DMS114 treated with DMSO at 0.1 percent for 48 hours (cell line): ENCODE measurements at regions not wholly inside any gene's neighbourhood (a gene's known extent, or its start where the extent isn't known, plus 50 kb on each side); places are given as distances from the start of the nearest gene placed in this dataset.
"Not testable (repeated sequence)": the region's sequence is repeated elsewhere in the genome, so short reads cannot be mapped to it uniquely, and the experiment has no call there.

Experiments used
- DNase-seq: peaks from one replicate; lab custom pipeline; 2025; ENCODE audit not compliant: unreplicated experiment; lab: John Stamatoyannopoulos, UW

DNA sequence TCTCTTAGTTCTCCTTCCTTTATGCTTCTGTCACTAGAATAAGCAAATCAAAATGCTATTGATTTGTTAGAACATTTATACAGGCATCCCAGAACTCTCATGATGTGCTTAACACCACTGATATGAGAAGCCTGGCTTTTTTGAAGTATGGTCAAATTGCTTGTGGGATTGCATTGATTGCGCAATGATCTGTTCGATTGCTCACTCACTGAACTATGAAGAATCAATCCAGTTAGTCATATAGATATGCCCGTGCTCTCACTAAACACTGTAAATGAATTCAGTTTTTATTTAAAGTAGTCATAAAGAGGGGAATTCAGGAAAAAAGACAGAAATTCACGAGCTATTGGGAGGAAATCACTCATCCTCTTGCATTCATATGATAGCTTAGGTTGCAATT is 1237.8 kb downstream of the SUCLG1 start:
- DNase-seq: no peak

DNA sequence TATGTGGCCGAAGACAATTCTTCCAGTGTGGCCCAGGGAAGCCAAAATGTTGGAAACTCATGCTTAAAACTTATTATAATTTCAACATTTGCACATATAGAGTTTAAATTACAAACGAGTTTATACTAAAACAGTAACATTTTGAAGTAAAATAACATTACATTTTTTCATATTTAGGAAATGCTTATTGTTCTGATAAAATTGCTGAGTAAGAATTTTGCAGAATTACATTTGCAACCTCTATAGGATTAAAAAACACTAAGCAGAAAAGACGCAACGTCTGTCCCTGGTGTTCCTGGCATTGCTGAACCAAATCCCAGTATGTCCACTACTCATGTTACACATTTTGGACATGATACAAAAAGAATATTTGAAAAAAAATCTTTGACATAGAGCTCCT is 1241.2 kb downstream of the SUCLG1 start:
- no peak for DNase-seq

DNA sequence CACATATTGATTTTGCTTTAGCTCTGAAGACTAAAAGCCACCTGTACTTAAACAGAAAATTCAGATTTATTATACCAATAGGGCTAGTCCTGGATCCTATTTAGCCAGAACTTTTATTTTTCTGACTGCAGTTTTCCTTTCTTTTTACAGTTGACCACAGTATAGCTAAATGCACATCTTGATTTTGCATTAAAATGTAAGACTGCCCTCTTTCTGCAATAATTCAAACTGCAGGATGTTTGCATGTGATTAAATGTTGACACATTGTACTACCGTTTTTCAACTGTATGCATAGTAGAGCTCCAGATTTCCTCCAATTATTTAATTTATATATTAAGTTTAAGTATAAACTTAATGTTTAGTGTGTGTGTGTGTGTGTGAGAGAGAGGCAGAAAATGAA is 1262.9 kb downstream of the SUCLG1 start:
- peak; percentile 8 for DNase-seq

DNA sequence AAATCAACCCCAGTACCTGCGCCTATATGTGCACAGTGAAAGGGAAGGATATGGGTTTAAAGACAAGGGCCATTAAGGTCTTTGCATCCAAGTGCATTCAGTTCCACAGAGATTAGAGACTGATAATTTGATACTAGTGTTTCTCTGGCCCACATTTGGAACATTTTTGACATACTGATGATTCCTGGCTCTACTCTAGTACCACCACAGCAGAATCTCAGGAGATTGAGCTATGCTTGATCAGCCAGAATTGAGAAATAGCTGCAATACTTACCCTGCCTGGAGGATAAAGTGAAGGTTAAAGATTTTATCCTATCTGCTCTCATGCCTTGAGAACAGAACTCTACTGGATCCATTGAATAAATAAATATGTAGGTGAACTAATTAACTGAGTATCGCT is 1267.8 kb downstream of the SUCLG1 start:
- DNase-seq: no peak

DNA sequence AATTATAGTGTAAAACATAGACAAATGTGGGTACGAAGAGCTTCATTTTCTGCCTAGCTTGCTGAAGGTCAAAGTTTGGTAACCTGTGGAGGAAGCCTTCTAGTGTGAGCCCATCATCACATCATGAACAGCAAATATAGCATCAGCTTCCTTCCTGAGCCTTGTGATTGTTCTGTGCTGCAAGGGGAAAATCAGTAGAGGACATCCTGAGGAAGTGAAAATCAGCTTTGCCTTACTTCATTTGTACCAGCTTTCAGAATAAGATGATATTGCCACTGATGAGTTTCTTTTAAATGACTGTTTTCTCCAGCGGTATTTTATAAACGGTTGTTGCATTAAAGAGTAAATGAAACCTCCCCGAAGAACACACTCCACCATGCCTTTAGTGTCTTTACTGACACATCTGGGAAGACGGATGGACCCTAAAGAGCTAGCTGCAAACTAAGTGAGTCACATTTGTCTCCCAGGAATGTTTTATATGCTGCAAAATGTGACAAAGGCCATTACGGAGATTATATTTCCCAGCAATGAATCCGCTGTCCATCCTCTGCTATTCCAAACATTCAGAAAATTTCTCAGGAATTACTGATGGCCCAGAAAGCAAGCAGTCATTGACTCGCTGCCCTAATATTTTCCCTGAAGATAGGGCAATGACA is 1272.8 kb downstream of the SUCLG1 start:
- no peak for DNase-seq

DNA sequence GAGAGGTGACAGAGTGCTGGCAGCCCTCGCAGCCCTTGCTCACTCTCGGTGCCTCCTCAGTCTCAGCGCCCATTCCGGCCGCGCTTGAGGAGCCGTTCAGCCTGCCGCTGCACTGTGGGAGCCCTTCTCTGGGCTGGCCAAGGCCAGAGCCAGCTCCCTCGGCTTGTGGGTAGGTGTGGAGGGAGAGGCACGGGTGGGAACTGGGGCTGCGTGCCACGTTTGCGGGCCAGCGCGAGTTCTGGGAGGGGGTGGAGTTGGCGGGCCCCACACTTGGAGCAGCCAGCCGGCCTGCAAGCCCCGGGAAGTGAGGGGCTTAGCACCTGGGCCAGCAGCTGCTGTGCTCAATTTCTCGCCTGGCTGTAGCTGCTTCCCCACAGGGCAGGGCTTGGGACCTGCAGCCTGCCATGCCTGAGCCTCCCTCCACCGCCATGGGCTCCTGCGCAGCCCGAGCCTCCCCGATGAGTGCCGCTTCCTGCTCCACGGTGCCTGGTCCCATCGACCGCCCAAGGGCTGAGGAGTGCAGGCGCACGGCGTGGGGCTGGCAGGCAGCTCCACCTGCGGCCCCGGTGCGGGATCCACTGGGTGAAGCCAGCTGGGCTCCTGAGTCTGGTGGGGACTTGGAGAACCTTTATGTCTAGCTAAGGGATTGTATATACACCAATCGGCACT is 1278.1 kb downstream of the SUCLG1 start:
- not testable (repeated sequence) for DNase-seq

DNA sequence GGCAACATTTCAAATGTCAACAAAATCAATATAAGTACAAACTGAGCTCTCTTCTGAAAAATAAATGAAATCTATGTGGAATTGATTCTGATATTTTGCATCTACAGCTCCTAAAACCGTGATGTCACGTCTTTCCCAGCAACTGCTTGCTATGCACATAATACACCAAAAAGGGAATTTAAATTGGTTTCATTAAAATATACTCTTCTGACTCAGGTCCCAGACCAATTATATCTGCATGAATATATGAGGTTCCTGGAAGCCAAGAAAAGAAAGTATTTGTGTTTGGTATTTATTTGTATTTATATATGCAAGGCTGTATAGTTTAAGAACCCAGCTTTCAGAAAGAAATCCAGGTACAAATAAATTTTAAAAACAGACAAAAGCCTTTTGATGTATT is 1282.5 kb downstream of the SUCLG1 start:
- DNase-seq: no peak

DNA sequence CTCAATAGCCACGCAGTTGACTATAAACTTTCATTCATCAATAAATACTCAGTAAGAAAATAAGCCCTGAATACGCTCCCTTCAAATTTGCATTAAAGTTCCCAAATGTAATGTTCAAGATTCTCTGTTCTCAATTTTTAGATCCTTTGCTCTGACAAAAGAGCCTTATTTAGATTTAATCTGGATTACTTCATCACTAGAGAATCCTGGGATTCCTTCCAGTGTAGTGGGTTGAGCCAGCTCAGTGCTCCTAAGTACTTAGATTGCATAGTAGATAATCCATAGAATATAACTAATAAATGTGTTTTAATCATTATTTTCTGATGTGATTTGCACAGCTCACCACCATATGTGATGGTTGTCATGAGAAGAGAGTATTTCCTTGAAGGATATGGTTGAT is 1286.2 kb downstream of the SUCLG1 start:
- no peak for DNase-seq

DNA sequence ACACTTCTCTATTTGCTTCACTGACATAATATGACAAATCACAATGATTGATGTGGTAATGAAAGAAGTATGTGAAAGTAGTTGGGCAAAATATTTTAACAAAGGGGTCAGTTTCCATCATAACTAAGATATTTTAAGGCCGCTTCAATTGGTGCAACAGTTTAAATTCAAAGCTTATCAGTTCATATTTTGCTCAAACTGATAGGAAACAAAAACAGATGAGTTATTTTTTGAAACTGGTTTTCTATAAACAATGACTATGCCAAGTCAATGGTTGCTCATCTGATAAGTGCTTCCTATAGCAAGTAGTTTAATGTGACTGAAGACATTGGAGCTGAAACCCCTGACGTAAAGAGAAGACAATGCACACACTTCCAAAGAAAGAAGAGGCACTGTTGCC is 1290.7 kb downstream of the SUCLG1 start:
- no peak for DNase-seq

DNA sequence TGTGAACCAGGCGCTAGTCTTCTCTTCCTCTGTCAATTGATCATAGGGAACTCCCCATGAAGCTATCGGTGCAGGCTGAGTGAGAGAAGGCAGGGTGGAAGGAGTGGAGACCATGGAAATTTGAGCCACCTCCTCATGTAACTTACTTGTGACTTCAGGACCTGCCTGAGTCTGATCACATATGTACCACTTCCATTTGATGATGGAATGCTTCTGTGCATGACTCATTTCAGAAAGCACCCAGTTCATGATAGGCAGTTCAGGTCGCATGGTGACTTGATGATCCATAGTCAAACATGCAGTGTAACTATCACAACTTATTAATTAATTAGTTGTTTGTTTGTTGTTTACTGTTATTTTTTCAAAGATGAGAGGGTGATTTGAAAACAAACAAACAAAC is 1296.7 kb downstream of the SUCLG1 start:
- DNase-seq: no peak

DNA sequence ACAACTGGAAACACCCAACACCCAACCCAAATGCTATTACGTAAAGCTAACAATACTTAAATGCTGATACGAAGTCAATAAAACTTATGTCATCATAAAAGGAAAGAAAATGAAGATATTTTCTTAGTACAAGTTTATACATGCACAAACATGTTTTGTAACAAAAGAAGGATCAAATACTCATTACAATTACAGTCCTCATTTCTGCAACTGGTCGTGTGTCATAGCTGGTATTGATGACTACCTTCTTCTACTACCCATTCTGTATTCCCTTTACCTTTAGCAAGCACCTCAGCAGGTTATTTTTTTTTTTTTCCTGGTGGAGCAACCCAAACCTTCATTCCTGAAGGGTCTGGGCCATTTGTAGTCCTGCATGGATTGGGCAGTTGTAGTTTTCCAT is 1298.5 kb downstream of the SUCLG1 start:
- DNase-seq: no peak

DNA sequence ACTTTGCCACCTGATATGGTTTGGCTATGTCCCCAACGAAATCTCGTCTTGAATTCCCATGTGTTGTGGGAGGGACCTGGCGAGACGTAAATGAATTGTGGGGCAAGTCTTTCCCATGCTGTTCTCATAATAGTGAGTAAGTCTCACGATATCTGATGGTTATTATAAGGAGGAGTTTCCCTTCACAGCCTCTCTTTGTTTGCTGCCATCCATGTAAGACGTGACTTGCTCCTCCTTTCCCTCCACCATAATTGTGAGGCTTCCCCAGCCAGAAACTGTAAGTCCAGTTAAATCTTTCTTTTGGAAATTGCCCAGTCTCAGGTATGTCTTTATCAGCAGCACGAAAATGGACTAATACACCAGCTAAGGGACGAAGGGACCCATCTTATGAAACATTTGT is 1303.3 kb downstream of the SUCLG1 start:
- no peak for DNase-seq

DNA sequence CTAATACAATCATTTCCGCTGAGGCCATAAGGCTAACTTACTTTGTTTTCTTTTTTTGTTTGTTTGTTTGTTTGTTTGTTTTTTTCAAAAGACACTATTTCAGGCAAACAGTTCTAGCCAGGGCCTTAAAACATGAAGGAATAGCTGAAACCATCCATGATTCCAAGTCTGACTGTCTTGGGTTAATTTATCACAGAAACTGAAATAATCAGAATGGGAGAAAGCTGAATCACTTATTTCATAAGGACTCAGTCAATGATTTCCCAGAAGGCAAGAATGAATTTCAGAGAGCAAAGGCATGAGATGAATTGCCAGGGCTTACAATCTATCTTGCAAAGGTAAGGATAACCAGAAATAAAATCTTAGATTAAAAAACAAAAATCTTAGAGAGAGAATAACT is 1315.1 kb downstream of the SUCLG1 start:
- DNase-seq: no peak

DNA sequence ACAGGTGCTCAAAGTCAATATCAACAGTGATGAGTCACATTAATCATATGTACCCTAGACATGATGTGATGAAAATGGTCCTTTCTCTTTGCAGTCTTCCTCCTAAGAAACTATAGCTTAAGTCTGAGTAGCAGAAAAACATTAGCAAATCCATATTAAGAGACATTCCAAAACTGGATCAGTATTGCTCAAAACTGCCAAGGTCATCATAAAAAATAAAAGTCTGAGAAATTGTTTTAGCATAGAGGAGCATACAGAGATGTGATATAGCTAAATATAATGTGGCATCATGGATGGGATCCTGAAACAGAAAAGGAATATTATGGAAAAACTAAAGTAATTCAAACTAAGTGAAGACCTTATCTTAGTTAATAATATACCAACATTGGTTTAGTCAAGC is 1316.1 kb downstream of the SUCLG1 start:
- DNase-seq: no peak

DNA sequence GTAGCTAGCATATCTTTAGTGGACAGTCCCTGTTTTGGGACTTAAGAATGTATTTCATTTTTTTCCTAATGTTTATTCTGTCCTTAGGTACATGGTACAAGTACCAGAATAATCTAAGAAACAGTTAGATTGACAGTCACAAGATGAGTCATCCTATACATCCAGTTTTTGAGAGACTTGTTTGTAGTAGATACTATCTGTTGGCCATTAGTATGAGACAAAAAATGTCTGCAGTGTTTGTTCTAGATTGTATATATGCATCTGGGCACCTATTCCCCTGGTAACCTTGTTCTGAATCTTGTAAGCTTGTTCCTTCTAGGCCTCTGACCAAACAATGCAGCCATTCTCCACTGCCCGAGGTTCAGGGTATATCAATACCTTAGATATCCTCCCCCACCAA is 1343.5 kb downstream of the SUCLG1 start:
- no peak for DNase-seq

DNA sequence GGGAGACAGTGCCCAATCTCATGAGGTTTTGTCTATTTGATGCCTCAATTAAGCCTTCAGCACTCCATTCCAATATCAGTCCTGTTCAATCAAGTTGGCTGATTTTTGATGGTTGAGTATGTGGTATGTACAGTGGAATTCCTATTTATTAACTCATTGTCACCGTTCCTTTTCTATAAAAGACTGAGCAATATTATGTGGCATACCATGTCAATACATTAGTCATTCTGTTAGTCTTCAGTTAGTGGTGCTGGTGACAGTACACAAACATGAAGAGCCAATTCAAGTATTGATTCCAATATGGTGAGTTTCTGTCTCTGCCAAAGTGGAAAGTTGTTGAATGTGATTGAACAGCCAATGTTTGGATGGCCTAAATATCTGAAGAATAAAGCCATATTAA is 1343.9 kb downstream of the SUCLG1 start:
- no peak for DNase-seq

DNA sequence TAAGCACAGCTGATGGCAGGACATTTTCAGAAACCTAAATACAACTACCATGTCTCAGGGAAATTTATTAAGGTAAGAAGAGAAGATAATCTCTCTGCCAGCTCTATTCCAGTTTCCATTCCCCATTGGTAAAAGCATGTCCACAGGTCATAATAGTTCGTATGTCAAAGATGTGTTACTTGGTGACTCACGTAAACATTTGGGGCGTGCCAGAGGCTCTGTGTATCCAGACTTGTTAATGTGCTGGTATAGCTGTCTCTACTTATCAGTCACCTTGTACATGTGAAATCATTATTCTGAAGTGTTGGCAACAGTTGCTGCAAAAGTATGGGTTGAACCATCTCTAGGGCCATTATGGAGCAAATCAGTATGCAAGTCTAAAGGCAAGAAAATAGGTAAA is 1345.1 kb downstream of the SUCLG1 start:
- no peak for DNase-seq

DNA sequence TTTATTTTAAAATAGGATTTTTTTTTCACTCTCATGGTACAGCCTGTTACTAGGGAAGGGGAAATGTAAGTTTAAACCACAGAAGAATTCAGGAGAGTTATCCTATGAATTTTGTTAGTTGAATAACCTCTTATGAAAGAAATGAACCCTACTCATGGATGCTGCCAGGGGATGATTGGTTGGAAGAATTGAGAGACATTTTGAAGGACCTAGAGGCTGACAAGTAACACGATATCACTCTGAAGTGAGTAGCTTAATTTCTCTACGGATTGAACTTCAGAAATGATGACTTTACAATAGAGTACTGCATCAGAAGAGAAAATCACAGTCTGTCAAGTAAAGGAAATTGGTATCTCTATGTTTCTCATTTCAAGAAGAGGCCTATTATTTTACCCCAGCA is 1346.2 kb downstream of the SUCLG1 start:
- no peak for DNase-seq

DNA sequence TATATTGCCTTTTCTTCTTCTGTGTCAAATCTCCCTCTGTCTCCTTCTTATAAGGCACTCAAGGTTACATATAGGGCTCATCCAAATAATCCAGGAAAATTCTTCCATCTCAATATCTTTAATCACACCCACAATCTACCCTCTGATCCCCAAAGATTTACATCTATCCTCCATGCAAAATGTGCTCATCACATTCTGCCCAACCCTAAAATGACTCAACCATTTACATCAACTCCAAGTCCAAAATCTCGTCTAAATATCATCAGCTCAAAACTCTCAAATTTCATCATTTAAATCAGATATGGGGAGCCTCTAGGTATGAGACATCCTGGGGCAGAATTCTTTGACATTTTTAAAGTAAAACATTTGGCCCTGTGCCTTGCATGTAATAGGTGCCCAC is 1349.8 kb downstream of the SUCLG1 start:
- DNase-seq: no peak

DNA sequence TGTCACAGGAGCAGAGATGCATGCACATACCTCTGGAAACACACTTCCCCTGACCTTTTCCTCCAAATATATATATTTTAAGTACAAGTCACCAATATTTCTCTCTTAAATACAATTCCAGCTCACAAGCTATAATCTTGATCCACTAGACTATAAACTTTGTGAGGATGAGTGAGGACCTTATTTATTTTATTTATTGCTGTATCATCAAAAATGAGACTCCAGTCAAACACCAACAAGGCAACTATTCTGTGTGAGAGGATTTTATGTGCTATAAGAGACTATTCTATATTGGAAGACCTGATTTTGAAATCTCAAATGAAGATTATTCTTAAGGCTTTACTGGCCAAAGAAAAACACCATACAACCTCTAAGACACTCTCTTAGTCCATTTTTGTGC is 1352.2 kb downstream of the SUCLG1 start:
- no peak for DNase-seq

DNA sequence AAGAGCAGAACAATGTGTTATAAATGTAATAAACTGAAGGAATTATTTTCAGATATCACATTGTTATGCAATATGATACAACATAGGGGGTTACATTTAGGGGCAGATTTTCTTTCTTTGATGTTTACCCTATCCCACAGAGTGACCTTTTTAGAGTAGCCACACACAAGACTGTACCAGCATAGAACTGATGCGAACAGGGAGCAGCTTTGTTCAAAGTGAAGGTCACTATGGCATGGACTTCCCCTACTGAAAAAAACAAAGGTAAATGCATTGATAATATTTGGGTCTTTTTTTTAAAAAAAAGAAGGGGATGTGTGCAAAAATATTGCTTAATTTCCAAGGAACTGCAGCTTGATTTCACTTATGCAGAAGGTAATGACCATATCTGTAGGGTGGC is 1354.9 kb downstream of the SUCLG1 start:
- DNase-seq: no peak

DNA sequence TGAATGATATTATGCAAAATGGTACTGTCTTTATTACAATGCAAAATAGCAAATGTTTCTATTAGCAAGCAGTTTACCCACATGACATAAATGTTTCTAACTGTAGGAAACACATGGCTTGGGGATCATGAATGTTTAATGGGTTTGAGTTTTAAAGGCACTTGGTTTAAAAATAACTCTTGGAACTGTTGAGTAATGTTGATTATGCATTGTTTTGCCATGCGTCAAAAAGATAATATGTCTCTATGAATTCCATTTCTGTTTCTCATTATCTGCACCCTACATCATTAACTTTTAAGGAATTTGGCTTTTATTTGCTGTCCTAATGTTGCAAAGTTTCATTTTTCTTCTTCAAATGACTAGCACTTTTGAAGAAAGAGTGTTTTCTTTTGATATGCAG is 1355.5 kb downstream of the SUCLG1 start:
- DNase-seq: no peak

DNA sequence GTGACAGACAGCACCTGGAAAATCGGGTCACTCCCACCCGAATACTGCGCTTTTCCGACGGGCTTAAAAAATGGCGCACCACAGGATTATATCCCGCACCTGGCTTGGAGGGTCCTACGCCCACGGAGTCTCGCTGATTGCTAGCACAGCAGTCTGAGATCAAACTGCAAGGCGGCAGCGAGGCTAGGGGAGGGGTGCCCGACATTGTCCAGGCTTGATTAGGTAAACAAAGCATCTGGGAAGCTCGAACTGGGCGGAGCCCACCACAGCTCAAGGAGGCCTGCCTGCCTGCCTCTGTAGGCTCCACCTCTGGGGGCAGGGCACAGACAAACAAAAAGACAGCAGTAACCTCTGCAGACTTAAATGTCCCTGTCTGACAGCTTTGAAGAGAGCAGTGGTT is 1370.0 kb downstream of the SUCLG1 start:
- DNase-seq: not testable (repeated sequence)
